Mesendoderm (in vitro differentiated cells): ENCODE measurements at regions not wholly inside any gene's neighbourhood (a gene's known extent, or its start where the extent isn't known, plus 50 kb on each side); places are given as distances from the start of the nearest gene placed in this dataset.
"Not testable (repeated sequence)": the region's sequence is repeated elsewhere in the genome, so short reads cannot be mapped to it uniquely, and the experiment has no call there.

Experiments used
- DNase-seq: peaks from one replicate; pipeline ENCODE4 v3.0.0; 2013
- H2AK5ac ChIP-seq: 2 replicates; pipeline ENCODE4 v1.6.1; 2013; ENCODE audit warnings: low read length, inconsistent platforms
- H2BK120ac ChIP-seq: 2 replicates; pipeline ENCODE4 v1.6.1; 2013; ENCODE audit warnings: low read depth, mild to moderate bottlenecking, low read length, moderate library complexity, mixed read lengths
- H2BK15ac ChIP-seq: replicated peaks from 2 replicates; pipeline ENCODE4 v1.6.1; 2013; ENCODE audit warnings: low read depth, mild to moderate bottlenecking, moderate library complexity
- H2BK5ac ChIP-seq: 2 replicates; pipeline ENCODE4 v1.6.1; 2013; ENCODE audit warnings: low read length, inconsistent platforms
- H3K18ac ChIP-seq: 2 replicates; pipeline ENCODE4 v1.6.1; 2013; ENCODE audit warnings: mild to moderate bottlenecking, low read length, mixed read lengths
- H3K23ac ChIP-seq: one replicate; pipeline ENCODE4 v1.6.1; 2013; ENCODE audit warnings: low read length
- H3K27ac ChIP-seq: 2 replicates; pipeline ENCODE4 v1.5.1; 2013; ENCODE audit warnings: low read depth, mild to moderate bottlenecking, inconsistent platforms, low read length, moderate library complexity
- H3K27me3 ChIP-seq: 2 replicates; pipeline ENCODE4 v1.6.1; 2013; ENCODE audit warnings: low read length, control low read depth, mild to moderate bottlenecking, inconsistent platforms; ENCODE audit not compliant: insufficient read depth, poor library complexity
- H3K36me3 ChIP-seq: 2 replicates; pipeline ENCODE4 v1.6.1; 2013; ENCODE audit warnings: low read length, inconsistent platforms; ENCODE audit not compliant: control insufficient read depth, insufficient read depth
- H3K4ac ChIP-seq: one replicate; pipeline ENCODE4 v1.6.1; 2013; ENCODE audit warnings: low read depth, mild to moderate bottlenecking, low read length, moderate library complexity
- H3K4me1 ChIP-seq: 2 replicates; pipeline ENCODE4 v1.6.1; 2013; ENCODE audit warnings: low read depth, low read length, inconsistent platforms; ENCODE audit not compliant: control insufficient read depth
- H3K4me2 ChIP-seq: 2 replicates; pipeline ENCODE4 v1.6.1; 2013; ENCODE audit warnings: low read length
- H3K4me3 ChIP-seq: 2 replicates; pipeline ENCODE4 v1.5.1; 2013; ENCODE audit warnings: mild to moderate bottlenecking, low read length
- H3K56ac ChIP-seq: one replicate; pipeline ENCODE4 v1.6.1; 2013; ENCODE audit warnings: low read length
- H3K79me1 ChIP-seq: 2 replicates; pipeline ENCODE4 v1.6.1; 2013; ENCODE audit warnings: low read length, inconsistent platforms
- H3K79me2 ChIP-seq: 2 replicates; pipeline ENCODE4 v1.6.1; 2013; ENCODE audit warnings: mild to moderate bottlenecking, low read length; ENCODE audit not compliant: control insufficient read depth, insufficient read depth
- H3K9ac ChIP-seq: 2 replicates; pipeline ENCODE4 v1.6.1; 2013; ENCODE audit warnings: low read length, inconsistent platforms
- H4K5ac ChIP-seq: one replicate; pipeline ENCODE4 v1.6.1; 2013; ENCODE audit warnings: low read length
- H4K8ac ChIP-seq: one replicate; pipeline ENCODE4 v1.6.1; 2013; ENCODE audit warnings: low read depth, mild to moderate bottlenecking, control low read depth, low read length, moderate library complexity
- WGBS: extraction: QIAGEN DNeasy Blood & Tissue Kit; methylation state at CpG from one replicate; pipeline ENCODE4 v1.1.7; 2013; ENCODE audit warnings: low lambda C conversion rate, missing lambda C conversion rate; ENCODE audit not compliant: insufficient coverage; ENCODE audit errors: extremely low coverage; 5-methylcytosine and 5-hydroxymethylcytosine counted together

- no peak overlapping the region for H3K4me2 ChIP-seq
- H3K79me2 ChIP-seq: no peaks in the 10 kb centered on the region
- H3K79me1 ChIP-seq: no peaks in the 10 kb centered on the region
- H3K4me1 ChIP-seq: no peaks in the 10 kb centered on the region
- H3K4me3 ChIP-seq: no peak overlapping the region
- no peak overlapping the region for H3K9ac ChIP-seq
- H3K27me3 ChIP-seq: no peaks in the 10 kb centered on the region
- no peak overlapping the region for H2BK120ac ChIP-seq
- no peak overlapping the region for H2AK5ac ChIP-seq
- no peak overlapping the region for H3K23ac ChIP-seq
- H3K56ac ChIP-seq: no peak overlapping the region
- H2BK15ac ChIP-seq: no peak overlapping the region
- H3K27ac ChIP-seq: no peak overlapping the region
- H4K5ac ChIP-seq: no peak overlapping the region
- no peak overlapping the region for H4K8ac ChIP-seq
- H3K4ac ChIP-seq: no peak overlapping the region
- no peak overlapping the region for H3K18ac ChIP-seq
- no peaks in the 10 kb centered on the region for H3K36me3 ChIP-seq
- H2BK5ac ChIP-seq: no peak overlapping the region
- no CpG with 5 or more reads among the region's 3 CpGs for WGBS
- no peak for DNase-seq
Measured at GRCh38 chr14:89093083-89093730, 268.8 kb downstream of the TTC8 start.

DNA sequence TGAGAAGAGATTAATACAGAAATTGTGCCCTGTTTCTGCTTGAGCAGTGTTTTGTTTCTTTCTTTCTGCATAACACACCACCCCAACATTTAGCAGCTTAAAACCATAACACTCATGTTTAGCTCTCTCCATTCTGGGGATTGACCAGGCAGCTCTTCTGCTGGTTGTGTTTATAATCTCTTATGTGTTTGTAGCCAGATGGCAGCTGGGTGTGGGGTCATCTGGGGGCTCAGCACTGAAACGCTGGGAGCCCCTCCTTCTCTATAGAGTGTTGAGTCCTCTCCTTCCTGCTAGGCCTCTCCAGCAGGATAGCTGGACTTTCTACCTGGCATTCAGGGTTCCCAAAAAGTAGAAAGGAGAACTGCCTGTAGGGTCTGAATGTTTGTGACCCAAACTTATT lies 270.6 kb downstream of the TTC8 start:
- DNase-seq: no peak
- H3K27ac ChIP-seq: no peak overlapping the region
- no peaks in the 10 kb centered on the region for H3K27me3 ChIP-seq
- H3K4me3 ChIP-seq: no peak overlapping the region
- H2AK5ac ChIP-seq: no peak overlapping the region
- no peak overlapping the region for H2BK15ac ChIP-seq
- H3K36me3 ChIP-seq: no peaks in the 10 kb centered on the region
- H4K5ac ChIP-seq: no peak overlapping the region
- H3K18ac ChIP-seq: no peak overlapping the region
- WGBS: no CpG with 5 or more reads among the region's 1 CpG
- no peak overlapping the region for H3K23ac ChIP-seq
- no peak overlapping the region for H3K4me2 ChIP-seq
- no peaks in the 10 kb centered on the region for H3K4me1 ChIP-seq
- no peaks in the 10 kb centered on the region for H3K79me1 ChIP-seq
- H3K79me2 ChIP-seq: no peaks in the 10 kb centered on the region
- H3K56ac ChIP-seq: no peak overlapping the region
- H2BK120ac ChIP-seq: no peak overlapping the region
- no peak overlapping the region for H4K8ac ChIP-seq
- no peak overlapping the region for H3K4ac ChIP-seq
- H2BK5ac ChIP-seq: no peak overlapping the region
- no peak overlapping the region for H3K9ac ChIP-seq

DNA sequence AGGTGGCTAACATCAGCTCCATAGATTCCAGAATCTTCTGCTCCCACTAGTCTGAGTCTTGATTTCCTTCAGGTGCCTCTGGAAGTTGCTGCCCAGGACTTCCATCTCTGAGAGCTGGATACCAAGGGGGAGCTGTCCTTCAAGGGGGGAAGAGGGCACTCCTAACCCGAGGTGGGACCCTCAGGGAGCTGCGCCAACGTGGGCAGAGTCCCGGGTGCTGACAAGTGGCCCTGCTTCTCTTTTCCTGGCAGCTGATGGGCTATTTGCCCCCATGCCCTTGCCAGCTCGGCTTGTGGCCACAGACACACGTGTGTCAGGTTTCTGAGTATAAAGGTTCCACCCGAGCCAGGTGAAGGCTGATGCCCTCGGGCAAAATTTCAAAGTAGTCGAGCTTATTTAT lies 272.5 kb downstream of the TTC8 start:
- H4K5ac ChIP-seq: no peak overlapping the region
- H3K56ac ChIP-seq: no peak overlapping the region
- H2AK5ac ChIP-seq: no peak overlapping the region
- no peak overlapping the region for H3K27ac ChIP-seq
- H3K23ac ChIP-seq: no peak overlapping the region
- no peaks in the 10 kb centered on the region for H3K36me3 ChIP-seq
- H3K27me3 ChIP-seq: no peaks in the 10 kb centered on the region
- no peak overlapping the region for H4K8ac ChIP-seq
- no peak overlapping the region for H2BK15ac ChIP-seq
- H3K4me1 ChIP-seq: no peaks in the 10 kb centered on the region
- H3K9ac ChIP-seq: no peak overlapping the region
- H3K4me2 ChIP-seq: no peak overlapping the region
- no CpG with 5 or more reads among the region's 9 CpGs for WGBS
- no peak overlapping the region for H2BK5ac ChIP-seq
- no peaks in the 10 kb centered on the region for H3K79me2 ChIP-seq
- no peak overlapping the region for H2BK120ac ChIP-seq
- H3K79me1 ChIP-seq: no peaks in the 10 kb centered on the region
- DNase-seq: no peak
- no peak overlapping the region for H3K18ac ChIP-seq
- no peak overlapping the region for H3K4ac ChIP-seq
- no peak overlapping the region for H3K4me3 ChIP-seq

- Histone ChIP-seq H3K4me2 (no peak overlapping the region), H2BK5ac (no peak overlapping the region), H3K27me3 (no peaks in the 10 kb centered on the region), H4K8ac (no peak overlapping the region), H3K79me1 (no peaks in the 10 kb centered on the region), H3K4ac (no peak overlapping the region), H4K5ac (no peak overlapping the region), H2BK15ac (no peak overlapping the region), H3K4me1 (no peaks in the 10 kb centered on the region), H3K27ac (no peak overlapping the region), H3K9ac (no peak overlapping the region), H3K79me2 (no peaks in the 10 kb centered on the region), H2BK120ac (no peak overlapping the region), H2AK5ac (no peak overlapping the region), H3K56ac (no peak overlapping the region), H3K18ac (no peak overlapping the region), H3K4me3 (no peak overlapping the region), H3K36me3 (no peaks in the 10 kb centered on the region), H3K23ac (no peak overlapping the region)
- DNase-seq: no peak
- WGBS: no CpG with 5 or more reads among the region's 2 CpGs
Measured at GRCh38 chr14:89098254-89098653, 273.8 kb downstream of the TTC8 start.

DNA sequence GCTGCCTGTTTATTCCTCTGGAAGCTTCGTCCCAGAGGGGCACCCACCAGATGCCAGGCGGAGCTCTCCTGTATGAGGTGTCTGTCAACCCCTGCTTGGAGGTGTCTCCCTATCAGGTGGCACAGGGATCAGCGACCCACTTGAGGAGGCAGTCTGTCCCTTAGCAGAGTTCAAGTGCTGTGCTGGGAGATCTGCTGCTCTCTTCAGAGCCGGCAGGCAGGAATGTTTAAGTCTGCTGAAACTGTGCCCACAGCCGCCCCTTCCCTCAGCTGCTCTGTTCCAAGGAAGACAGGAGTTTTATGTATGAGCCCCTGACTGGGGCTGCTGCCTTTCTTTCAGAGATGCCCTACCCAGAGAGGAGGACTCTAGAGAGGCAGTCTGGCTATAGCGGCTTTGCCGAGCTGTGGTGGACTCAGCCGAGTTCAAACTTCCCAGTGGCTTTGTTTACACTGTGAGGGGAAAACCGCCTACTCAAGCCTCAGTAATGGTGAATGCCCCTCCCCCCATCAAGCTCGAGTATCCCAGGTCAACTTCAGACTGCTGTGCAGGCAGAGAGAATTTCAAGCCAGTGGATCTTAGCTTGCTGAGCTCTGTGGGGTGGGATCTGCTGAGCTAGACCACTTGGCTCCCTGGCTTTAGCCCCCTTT lies 279.8 kb downstream of the TTC8 start:
- not testable (repeated sequence) for H3K79me1 ChIP-seq, H3K4me1 ChIP-seq, H4K8ac ChIP-seq, H4K5ac ChIP-seq, H3K18ac ChIP-seq, H3K23ac ChIP-seq, H3K9ac ChIP-seq, H3K4me2 ChIP-seq, H2BK5ac ChIP-seq, H3K36me3 ChIP-seq, H3K56ac ChIP-seq, H3K27me3 ChIP-seq, H3K27ac ChIP-seq, H2BK15ac ChIP-seq, H2BK120ac ChIP-seq, DNase-seq, H3K4ac ChIP-seq, H2AK5ac ChIP-seq, H3K4me3 ChIP-seq, H3K79me2 ChIP-seq
- no CpG with 5 or more reads among the region's 10 CpGs for WGBS

DNA sequence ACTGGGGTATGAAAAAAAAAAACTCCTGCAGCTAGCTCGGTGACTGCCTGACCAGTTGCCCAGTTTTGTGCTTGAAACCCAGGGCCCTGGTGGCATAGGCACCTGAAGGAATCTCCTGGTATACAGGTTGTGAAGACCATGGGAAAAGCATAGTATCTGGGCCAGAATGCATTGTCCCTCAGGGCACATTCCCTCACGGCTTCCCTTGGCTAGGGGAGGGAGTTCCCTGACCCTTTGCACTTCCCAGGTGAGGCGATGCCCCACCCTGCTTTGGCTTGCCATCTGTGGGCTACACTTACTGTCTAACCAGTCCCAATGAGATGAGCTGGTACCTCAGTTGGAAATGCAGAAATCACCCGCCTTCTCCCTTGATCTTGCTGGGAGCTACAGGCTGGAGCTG lies 280.4 kb downstream of the TTC8 start:
- H3K36me3 ChIP-seq, H4K8ac ChIP-seq, H3K18ac ChIP-seq, H3K4ac ChIP-seq, H3K9ac ChIP-seq, H3K79me2 ChIP-seq, H3K4me1 ChIP-seq, H3K27ac ChIP-seq, H3K4me2 ChIP-seq, H3K4me3 ChIP-seq, H2BK120ac ChIP-seq, H3K79me1 ChIP-seq, H3K56ac ChIP-seq, H3K27me3 ChIP-seq, H2AK5ac ChIP-seq, H3K23ac ChIP-seq, H4K5ac ChIP-seq, H2BK5ac ChIP-seq, H2BK15ac ChIP-seq, DNase-seq: not testable (repeated sequence)
- WGBS: no CpG with 5 or more reads among the region's 4 CpGs
